ENCODE measurements at regions not wholly inside any gene's neighbourhood (a gene's known extent, or its start where the extent isn't known, plus 50 kb on each side); places are given as distances from the start of the nearest gene placed in this dataset.
A peak's percentile ranks its signal among the peaks of the same experiment; 100 is the strongest.
"Not testable (repeated sequence)": the region's sequence is repeated elsewhere in the genome, so short reads cannot be mapped to it uniquely, and the experiment has no call there.

DNA sequence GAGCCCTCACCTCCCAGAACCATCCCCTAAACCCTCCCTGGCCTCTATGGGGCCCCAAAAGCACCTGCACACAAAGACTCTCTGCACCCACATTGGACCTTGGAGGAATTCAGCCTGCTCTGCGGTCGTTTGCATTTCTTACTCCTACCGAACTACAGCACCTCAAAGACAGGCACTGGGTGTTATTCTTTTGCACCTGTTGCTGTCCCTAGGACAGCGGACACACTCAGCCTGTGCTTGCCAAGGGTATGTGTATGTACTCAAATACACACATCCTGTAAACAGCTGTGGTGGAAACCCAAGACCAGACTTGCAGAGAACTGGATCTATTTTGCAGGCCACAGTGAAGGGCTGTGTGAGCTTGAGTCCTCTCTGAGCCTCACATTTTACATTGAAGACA, 54.2 kb upstream of the LGALS9B start:
- not testable (repeated sequence) for DNase-seq (ENCODE audit: low spot score)

DNA sequence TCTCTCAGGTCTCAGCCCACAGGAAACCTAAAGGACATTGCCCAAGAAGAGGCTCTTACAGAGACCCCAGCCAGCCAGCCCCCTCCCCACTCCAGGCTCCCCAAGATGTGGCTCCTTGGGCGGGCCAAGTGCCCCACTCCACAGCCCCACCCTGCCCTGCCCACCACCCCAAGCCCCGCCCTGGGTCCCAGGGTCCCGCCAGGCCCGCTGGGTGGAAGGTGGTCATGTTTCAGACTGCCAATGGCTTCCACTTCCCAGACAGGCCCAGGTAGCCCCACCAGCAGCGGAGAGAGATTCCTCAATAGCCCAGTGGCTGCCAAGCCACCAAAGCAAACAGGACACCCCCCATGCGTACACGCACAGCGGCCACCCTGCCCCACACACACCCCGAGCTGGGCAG, 51.1 kb upstream of the LGALS9B start:
- not testable (repeated sequence) for DNase-seq (ENCODE audit: low spot score)

- peak; percentile 3 for DNase-seq (ENCODE audit: low spot score)
Observed at GRCh38 chr17:20517392-20517791, 50.1 kb upstream of the LGALS9B start.
